GM18499 (cell line): ENCODE measurements at regions not wholly inside any gene's neighbourhood (a gene's known extent, or its start where the extent isn't known, plus 50 kb on each side); places are given as distances from the start of the nearest gene placed in this dataset.
"Not testable (repeated sequence)": the region's sequence is repeated elsewhere in the genome, so short reads cannot be mapped to it uniquely, and the experiment has no call there.

Experiments used
- ATAC-seq: cut with Tn5 transposase; IDR thresholded peaks from one replicate; pipeline ENCODE4 v1.9.1; 2021; ENCODE audit warnings: moderate number of reproducible peaks; ENCODE audit not compliant: insufficient read depth, unreplicated experiment

GRCh38 chrX:121169099-121170035 is 122.0 kb downstream of the GLUD2 start:
- no peak for ATAC-seq

- no peak for ATAC-seq
Observed at GRCh38 chrX:121172703-121173102, 125.3 kb downstream of the GLUD2 start.

- ATAC-seq = no peak
Observed at GRCh38 chrX:121179972-121180371, 132.6 kb downstream of the GLUD2 start.

- ATAC-seq = no peak
Observed at GRCh38 chrX:121191779-121192178, 144.4 kb downstream of the GLUD2 start.

GRCh38 chrX:121195719-121196118 is 148.3 kb downstream of the GLUD2 start:
- no peak for ATAC-seq

- not testable (repeated sequence) for ATAC-seq
Observed at GRCh38 chrX:121196872-121197444, 149.5 kb downstream of the GLUD2 start.

GRCh38 chrX:121208563-121208962 is 161.2 kb downstream of the GLUD2 start:
- no peak for ATAC-seq

GRCh38 chrX:121216641-121217374 is 169.4 kb downstream of the GLUD2 start:
- no peak for ATAC-seq

GRCh38 chrX:121221322-121221977 is 174.0 kb downstream of the GLUD2 start:
- ATAC-seq = no peak

GRCh38 chrX:121227888-121228287 is 180.5 kb downstream of the GLUD2 start:
- no peak for ATAC-seq

- ATAC-seq = no peak
Observed at GRCh38 chrX:121231566-121232358, 184.4 kb downstream of the GLUD2 start.

GRCh38 chrX:121236040-121236439 is 188.6 kb downstream of the GLUD2 start:
- no peak for ATAC-seq

GRCh38 chrX:121238093-121238492 is 190.7 kb downstream of the GLUD2 start:
- ATAC-seq = no peak

GRCh38 chrX:121244511-121244910 is 197.1 kb downstream of the GLUD2 start:
- ATAC-seq = no peak

GRCh38 chrX:121245763-121246162 is 198.4 kb downstream of the GLUD2 start:
- ATAC-seq = no peak

GRCh38 chrX:121254336-121254735 is 206.9 kb downstream of the GLUD2 start:
- no peak for ATAC-seq

GRCh38 chrX:121256647-121257046 is 209.2 kb downstream of the GLUD2 start:
- no peak for ATAC-seq

- no peak for ATAC-seq
Observed at GRCh38 chrX:121258545-121258944, 211.1 kb downstream of the GLUD2 start.

- ATAC-seq = no peak
Observed at GRCh38 chrX:121259170-121259569, 211.8 kb downstream of the GLUD2 start.
